ENCODE measurements at regions not wholly inside any gene's neighbourhood (a gene's known extent, or its start where the extent isn't known, plus 50 kb on each side); places are given as distances from the start of the nearest gene placed in this dataset.

- TF ChIP-seq RXRA (IDR thresholded peaks at IDR 0.05), result no peak
- no peak for TF ChIP-seq ZBTB33 (IDR thresholded peaks at IDR 0.05)
- TF ChIP-seq NR2F2 (IDR thresholded peaks at IDR 0.05), result no peak
- no peak for TF ChIP-seq TAF1 (conservative IDR thresholded peaks at IDR 0.05)
- TF ChIP-seq FOXA2 (IDR thresholded peaks at IDR 0.05), result no peak
- TF ChIP-seq GABPA (IDR thresholded peaks at IDR 0.05 in 1 of 2, conservative IDR thresholded peaks at IDR 0.05 in 1 of 2), result no peak
- TF ChIP-seq MAX (IDR thresholded peaks at IDR 0.05), result no peak
- no peak for TF ChIP-seq ATF3 (IDR thresholded peaks at IDR 0.05)
- TF ChIP-seq RAD21 (IDR thresholded peaks at IDR 0.05), result no peak
- DNase-seq (ENCODE audit: low spot score), result no peak
- no peak overlapping the region for H3K27ac ChIP-seq (ENCODE audit: low read depth in 1 of 2, low read length in 2 of 2)
- no peaks in the 10 kb centered on the region for H3K27me3 ChIP-seq (ENCODE audit: control insufficient read depth in 4 of 4, insufficient read depth in 4 of 4, low read length in 3 of 4)
- no peaks in the 10 kb centered on the region for H3K4me1 ChIP-seq (ENCODE audit: control insufficient read depth in 4 of 4, insufficient read depth in 4 of 4, low read length in 3 of 4)
- no peaks in the 10 kb centered on the region for H3K36me3 ChIP-seq (ENCODE audit: control insufficient read depth in 4 of 4, insufficient read depth in 3 of 4, low read depth in 1 of 4, low read length in 3 of 4)
- no peak overlapping the region for H3K4me3 ChIP-seq (ENCODE audit: low read depth in 1 of 3, low read length in 3 of 3)
- H3K9me3 ChIP-seq (ENCODE audit: control insufficient read depth in 4 of 4, low read length in 3 of 4), result no peaks in the 10 kb centered on the region
- WGBS, result 84% methylated on average over 1 of the region's 1 CpG
- no peak overlapping the region for H3K9ac ChIP-seq (ENCODE audit: low read depth in 1 of 2, low read length in 2 of 2)
These were observed 65.8 kb downstream of the SPIN4 start for GRCh38 chrX:63285375-63285774.

GRCh38 chrX:63284659-63285058 is 66.5 kb downstream of the SPIN4 start:
- H3K9me3 ChIP-seq (ENCODE audit: control insufficient read depth in 4 of 4, low read length in 3 of 4), result no peaks in the 10 kb centered on the region
- 86% methylated on average over 2 of the region's 2 CpGs for WGBS
- no peak overlapping the region for H3K4me3 ChIP-seq (ENCODE audit: low read depth in 1 of 3, low read length in 3 of 3)
- no peaks in the 10 kb centered on the region for H3K4me1 ChIP-seq (ENCODE audit: control insufficient read depth in 4 of 4, insufficient read depth in 4 of 4, low read length in 3 of 4)
- H3K27me3 ChIP-seq (ENCODE audit: control insufficient read depth in 4 of 4, insufficient read depth in 4 of 4, low read length in 3 of 4), result no peaks in the 10 kb centered on the region
- H3K9ac ChIP-seq (ENCODE audit: low read depth in 1 of 2, low read length in 2 of 2), result no peak overlapping the region
- H3K36me3 ChIP-seq (ENCODE audit: control insufficient read depth in 4 of 4, insufficient read depth in 3 of 4, low read depth in 1 of 4, low read length in 3 of 4), result no peaks in the 10 kb centered on the region
- TF ChIP-seq YY1 (IDR thresholded peaks at IDR 0.05) (no peak), HNF4G (IDR thresholded peaks at IDR 0.05) (no peak), CTCF (IDR thresholded peaks at IDR 0.05; ENCODE audit: low read depth, low read length, missing input control) (no peak), RAD21 (IDR thresholded peaks at IDR 0.05) (no peak), EGR1 (IDR thresholded peaks at IDR 0.05; ENCODE audit: low read depth in 2 of 2) (no peak), SP1 (IDR thresholded peaks at IDR 0.05) (no peak), JUND (IDR thresholded peaks at IDR 0.05) (no peak), ATF3 (IDR thresholded peaks at IDR 0.05) (no peak), HNF4A (conservative IDR thresholded peaks at IDR 0.05) (no peak), FOXA2 (IDR thresholded peaks at IDR 0.05) (no peak), NR2F2 (IDR thresholded peaks at IDR 0.05) (no peak), REST (IDR thresholded peaks at IDR 0.05) (no peak), TAF1 (conservative IDR thresholded peaks at IDR 0.05) (no peak), FOXA1 (IDR thresholded peaks at IDR 0.05) (no peak), RXRA (IDR thresholded peaks at IDR 0.05) (no peak), MAX (IDR thresholded peaks at IDR 0.05) (no peak), GABPA (IDR thresholded peaks at IDR 0.05 in 1 of 2, conservative IDR thresholded peaks at IDR 0.05 in 1 of 2) (no peak)
- DNase-seq (ENCODE audit: low spot score), result no peak
- H3K27ac ChIP-seq (ENCODE audit: low read depth in 1 of 2, low read length in 2 of 2), result no peak overlapping the region
